Endodermal cell (in vitro differentiated cells): ENCODE measurements at regions not wholly inside any gene's neighbourhood (a gene's known extent, or its start where the extent isn't known, plus 50 kb on each side); places are given as distances from the start of the nearest gene placed in this dataset.

ENCODE experiments used
- DNase-seq: peaks from one replicate; pipeline ENCODE4 v3.0.0-alpha.2; 2017
- H3K27ac ChIP-seq: 2 replicates; pipeline ENCODE4 v1.5.1; 2013; ENCODE audit warnings: mild to moderate bottlenecking, low read depth, low read length, moderate library complexity
- H3K27me3 ChIP-seq: 2 replicates; pipeline ENCODE4 v1.6.1; 2013; ENCODE audit warnings: mild to moderate bottlenecking, low read length, moderate library complexity; ENCODE audit not compliant: insufficient read depth, control insufficient read depth, poor library complexity, severe bottlenecking
- H3K36me3 ChIP-seq: 2 replicates; pipeline ENCODE4 v1.7.0; 2013; ENCODE audit warnings: mild to moderate bottlenecking, low read length, moderate library complexity; ENCODE audit not compliant: control insufficient read depth, insufficient read depth
- H3K4me1 ChIP-seq: one replicate; pipeline ENCODE4 v1.7.0; 2013; ENCODE audit warnings: low read length; ENCODE audit not compliant: control insufficient read depth, insufficient read depth
- H3K4me3 ChIP-seq: 2 replicates; pipeline ENCODE4 v1.5.1; 2013; ENCODE audit warnings: mild to moderate bottlenecking, low read length, moderate library complexity
- H3K9ac ChIP-seq: 2 replicates; pipeline ENCODE4 v1.6.1; 2013; ENCODE audit warnings: mild to moderate bottlenecking, low read length, moderate library complexity; ENCODE audit not compliant: poor library complexity, severe bottlenecking; ENCODE audit errors: extremely low read depth
- H3K9me3 ChIP-seq: 2 replicates; pipeline ENCODE4 v1.6.1; 2013; ENCODE audit warnings: mild to moderate bottlenecking, low read length, moderate library complexity; ENCODE audit not compliant: control insufficient read depth
- H3K27ac Mint-ChIP-seq: 2 replicates; pipeline ENCODE4 v1.8.0; 2020; ENCODE audit warnings: mixed read lengths
- H3K27me3 Mint-ChIP-seq: 2 replicates; pipeline ENCODE4 v1.8.0; 2021; ENCODE audit warnings: mild to moderate bottlenecking, mixed read lengths; ENCODE audit not compliant: insufficient read depth
- H3K36me3 Mint-ChIP-seq: 2 replicates; pipeline ENCODE4 v1.8.0; 2020; ENCODE audit warnings: low read depth, mixed read lengths
- H3K4me1 Mint-ChIP-seq: 2 replicates; pipeline ENCODE4 v1.8.0; 2020; ENCODE audit warnings: mixed read lengths
- H3K4me3 Mint-ChIP-seq: 2 replicates; pipeline ENCODE4 v1.8.0; 2020; ENCODE audit warnings: mild to moderate bottlenecking, moderate library complexity, mixed read lengths
- H3K9me3 Mint-ChIP-seq: 2 replicates; pipeline ENCODE4 v1.8.0; 2020; ENCODE audit warnings: mild to moderate bottlenecking, mixed read lengths
- CTCF ChIP-seq: fragments of 200-600 bp; sonication (generic); conservative IDR thresholded peaks from 2 replicates; pipeline ENCODE4 v1.5.0; 2021; ENCODE audit warnings: antibody characterized with exemption, mild to moderate bottlenecking
- WGBS, 2 experiments: methylation state at CpG; one replicate each; pipeline versions ENCODE4 v1.1.5 to v1.1.7; 2013; ENCODE audit warnings: missing lambda C conversion rate in 2 of 2, mixed read lengths in 1 of 2; ENCODE audit not compliant: insufficient coverage in 1 of 2, insufficient read length in 1 of 2; 5-methylcytosine and 5-hydroxymethylcytosine counted together

GRCh38 chr20:11546939-11547338, 370.8 kb upstream of the BTBD3 start:
- WGBS, 2 experiments = 86 to 91% methylated on average over 4 to 7 of the region's 7 CpGs
- H3K27me3 Mint-ChIP-seq = peaks cover 10% of the 10 kb centered on the region
- DNase-seq = no peak
- no peaks in the 10 kb centered on the region for H3K36me3 Mint-ChIP-seq
- Histone ChIP-seq H3K4me1 (no peaks in the 10 kb centered on the region), H3K9ac (no peak overlapping the region), H3K36me3 (no peaks in the 10 kb centered on the region), H3K9me3 (no peaks in the 10 kb centered on the region), H3K27ac (no peak overlapping the region), H3K27me3 (no peaks in the 10 kb centered on the region), H3K4me3 (no peak overlapping the region)
- H3K4me1 Mint-ChIP-seq = no peaks in the 10 kb centered on the region
- no peak for TF ChIP-seq CTCF
- H3K4me3 Mint-ChIP-seq = no peak overlapping the region
- H3K9me3 Mint-ChIP-seq = no peaks in the 10 kb centered on the region
- H3K27ac Mint-ChIP-seq = no peak overlapping the region

- no peak for TF ChIP-seq CTCF
- H3K4me1 ChIP-seq = no peaks in the 10 kb centered on the region
- Mint-ChIP-seq H3K4me1 (no peaks in the 10 kb centered on the region), H3K4me3 (no peak overlapping the region), H3K9me3 (no peaks in the 10 kb centered on the region), H3K27ac (no peak overlapping the region), H3K36me3 (no peaks in the 10 kb centered on the region), H3K27me3 (peaks cover 10% of the 10 kb centered on the region)
- H3K4me3 ChIP-seq = no peak overlapping the region
- H3K9ac ChIP-seq = no peak overlapping the region
- H3K27me3 ChIP-seq = no peaks in the 10 kb centered on the region
- no peak overlapping the region for H3K27ac ChIP-seq
- no peak for DNase-seq
- 86 to 98% methylated on average over 4 to 6 of the region's 6 CpGs for WGBS, 2 experiments
- H3K9me3 ChIP-seq = no peaks in the 10 kb centered on the region
- no peaks in the 10 kb centered on the region for H3K36me3 ChIP-seq
Observed at GRCh38 chr20:11549172-11550103, 368.3 kb upstream of the BTBD3 start.

- H3K4me1 Mint-ChIP-seq = no peaks in the 10 kb centered on the region
- TF ChIP-seq CTCF = no peak
- H3K4me3 ChIP-seq = no peak overlapping the region
- no peak overlapping the region for H3K4me3 Mint-ChIP-seq
- peaks cover 3% of the 10 kb centered on the region for H3K27me3 Mint-ChIP-seq
- H3K27ac ChIP-seq = no peak overlapping the region
- H3K9ac ChIP-seq = no peak overlapping the region
- H3K9me3 ChIP-seq = no peaks in the 10 kb centered on the region
- H3K4me1 ChIP-seq = no peaks in the 10 kb centered on the region
- H3K27me3 ChIP-seq = no peaks in the 10 kb centered on the region
- 93 to 100% methylated on average over 7 of the region's 8 CpGs for WGBS, 2 experiments
- no peak overlapping the region for H3K27ac Mint-ChIP-seq
- no peak for DNase-seq
- no peaks in the 10 kb centered on the region for H3K36me3 ChIP-seq
- H3K36me3 Mint-ChIP-seq = no peaks in the 10 kb centered on the region
- H3K9me3 Mint-ChIP-seq = no peaks in the 10 kb centered on the region
Observed at GRCh38 chr20:11550657-11551338, 366.9 kb upstream of the BTBD3 start.
